HL-60 (cell line): ENCODE measurements at regions not wholly inside any gene's neighbourhood (a gene's known extent, or its start where the extent isn't known, plus 50 kb on each side); places are given as distances from the start of the nearest gene placed in this dataset.

ENCODE experiments used
- DNase-seq, 2 experiments: peaks; one replicate each; pipeline ENCODE4 v3.0.0-alpha.2; 2010 to 2020; ENCODE audit warnings: low read depth in 1 of 2, low spot score in 1 of 2
- H3K27ac ChIP-seq: fragments of 250-450 bp; sonication (Bioruptor Pico); replicated peaks from 2 replicates; pipeline ENCODE4 v1.5.1; 2020; ENCODE audit warnings: mild to moderate bottlenecking, moderate library complexity
- H3K27me3 ChIP-seq: fragments of 250-450 bp; sonication (Bioruptor Pico); 2 replicates; pipeline ENCODE4 v1.5.1; 2021; ENCODE audit warnings: mild to moderate bottlenecking, moderate library complexity; ENCODE audit not compliant: insufficient read depth, poor library complexity, severe bottlenecking
- H3K4me3 ChIP-seq: replicated peaks from 2 replicates; pipeline ENCODE4 v1.5.1; 2011; ENCODE audit warnings: mild to moderate bottlenecking, control low read depth, low read length; ENCODE audit not compliant: insufficient read depth
- GABPA ChIP-seq: IDR thresholded peaks from 2 replicates; pipeline ENCODE4 v1.6.1; 2012; ENCODE audit warnings: low read depth
- POLR2AphosphoS5 ChIP-seq: IDR thresholded peaks from 2 replicates; pipeline ENCODE4 v1.6.1; 2012; ENCODE audit warnings: low read depth
- SPI1 ChIP-seq: IDR thresholded peaks from 2 replicates; pipeline ENCODE4 v1.6.1; 2012; ENCODE audit warnings: low read depth, mild to moderate bottlenecking, borderline replicate concordance
- TF ChIP-seq, protein P1 (sequence below): IDR thresholded peaks from one replicate; pipeline ENCODE4 v1.5.1; 2011; ENCODE audit warnings: low read length, control low read depth, inconsistent platforms; ENCODE audit not compliant: insufficient read depth
- TF ChIP-seq, protein P2 (sequence below): IDR thresholded peaks from 2 replicates; pipeline ENCODE4 v1.6.1; 2012; ENCODE audit warnings: low read depth; ENCODE audit not compliant: insufficient replicate concordance

DNA sequence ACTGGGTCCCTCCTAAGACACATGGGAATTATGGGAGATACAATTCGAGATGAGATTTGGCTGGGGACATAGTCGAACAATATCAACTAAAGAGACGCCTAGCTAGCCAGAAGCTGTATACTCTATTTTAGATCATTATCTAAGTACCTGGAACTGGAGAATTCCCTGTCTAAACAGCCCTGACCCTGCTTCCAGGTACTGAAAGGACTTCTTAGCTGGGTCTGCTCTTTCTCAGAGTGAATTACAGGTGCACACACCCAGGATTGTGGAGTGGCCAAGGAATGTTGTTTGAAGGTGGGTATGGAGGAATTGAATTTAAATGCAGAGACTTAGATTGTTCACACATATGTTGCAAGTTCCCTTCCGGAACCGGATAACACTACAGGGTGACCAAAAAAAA is 733.0 kb downstream of the RPS29 start:
- TF ChIP-seq, protein P1, sequence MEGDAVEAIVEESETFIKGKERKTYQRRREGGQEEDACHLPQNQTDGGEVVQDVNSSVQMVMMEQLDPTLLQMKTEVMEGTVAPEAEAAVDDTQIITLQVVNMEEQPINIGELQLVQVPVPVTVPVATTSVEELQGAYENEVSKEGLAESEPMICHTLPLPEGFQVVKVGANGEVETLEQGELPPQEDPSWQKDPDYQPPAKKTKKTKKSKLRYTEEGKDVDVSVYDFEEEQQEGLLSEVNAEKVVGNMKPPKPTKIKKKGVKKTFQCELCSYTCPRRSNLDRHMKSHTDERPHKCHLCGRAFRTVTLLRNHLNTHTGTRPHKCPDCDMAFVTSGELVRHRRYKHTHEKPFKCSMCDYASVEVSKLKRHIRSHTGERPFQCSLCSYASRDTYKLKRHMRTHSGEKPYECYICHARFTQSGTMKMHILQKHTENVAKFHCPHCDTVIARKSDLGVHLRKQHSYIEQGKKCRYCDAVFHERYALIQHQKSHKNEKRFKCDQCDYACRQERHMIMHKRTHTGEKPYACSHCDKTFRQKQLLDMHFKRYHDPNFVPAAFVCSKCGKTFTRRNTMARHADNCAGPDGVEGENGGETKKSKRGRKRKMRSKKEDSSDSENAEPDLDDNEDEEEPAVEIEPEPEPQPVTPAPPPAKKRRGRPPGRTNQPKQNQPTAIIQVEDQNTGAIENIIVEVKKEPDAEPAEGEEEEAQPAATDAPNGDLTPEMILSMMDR = no peak
- TF ChIP-seq SPI1 = no peak
- no peak for TF ChIP-seq GABPA
- TF ChIP-seq POLR2AphosphoS5 = no peak
- H3K27me3 ChIP-seq = no peaks in the 10 kb centered on the region
- no peak overlapping the region for H3K27ac ChIP-seq
- no peak for DNase-seq
- H3K4me3 ChIP-seq = no peak overlapping the region

DNA sequence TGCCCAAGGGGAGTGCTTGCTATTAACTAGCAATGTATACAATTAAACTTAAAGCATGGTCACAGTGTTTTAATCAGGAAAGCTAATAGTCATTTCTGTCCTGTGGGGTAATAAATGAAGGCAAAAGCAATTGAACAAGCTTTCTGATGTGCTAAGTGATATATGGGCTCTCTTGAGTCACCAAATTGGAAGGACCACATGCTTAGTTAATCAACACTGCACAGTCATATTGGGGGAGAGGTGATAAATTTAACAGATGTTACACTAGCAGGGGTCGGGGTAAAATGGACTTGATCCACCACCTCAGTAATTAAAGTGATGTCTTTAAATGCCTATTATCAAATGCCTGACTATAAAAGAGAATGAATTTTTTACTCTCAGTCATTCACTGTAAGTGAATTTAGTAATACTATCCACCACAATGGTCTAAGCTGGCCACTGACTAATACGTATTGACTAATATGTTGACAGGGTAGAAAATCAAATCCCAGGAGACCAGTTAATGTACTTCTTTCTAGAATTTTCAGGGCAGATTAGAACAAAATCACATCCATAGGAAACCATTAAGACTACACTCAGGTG is 736.3 kb downstream of the RPS29 start:
- no peak for DNase-seq
- no peak overlapping the region for H3K27ac ChIP-seq
- no peak overlapping the region for H3K4me3 ChIP-seq
- TF ChIP-seq POLR2AphosphoS5 = no peak
- TF ChIP-seq, protein P2, sequence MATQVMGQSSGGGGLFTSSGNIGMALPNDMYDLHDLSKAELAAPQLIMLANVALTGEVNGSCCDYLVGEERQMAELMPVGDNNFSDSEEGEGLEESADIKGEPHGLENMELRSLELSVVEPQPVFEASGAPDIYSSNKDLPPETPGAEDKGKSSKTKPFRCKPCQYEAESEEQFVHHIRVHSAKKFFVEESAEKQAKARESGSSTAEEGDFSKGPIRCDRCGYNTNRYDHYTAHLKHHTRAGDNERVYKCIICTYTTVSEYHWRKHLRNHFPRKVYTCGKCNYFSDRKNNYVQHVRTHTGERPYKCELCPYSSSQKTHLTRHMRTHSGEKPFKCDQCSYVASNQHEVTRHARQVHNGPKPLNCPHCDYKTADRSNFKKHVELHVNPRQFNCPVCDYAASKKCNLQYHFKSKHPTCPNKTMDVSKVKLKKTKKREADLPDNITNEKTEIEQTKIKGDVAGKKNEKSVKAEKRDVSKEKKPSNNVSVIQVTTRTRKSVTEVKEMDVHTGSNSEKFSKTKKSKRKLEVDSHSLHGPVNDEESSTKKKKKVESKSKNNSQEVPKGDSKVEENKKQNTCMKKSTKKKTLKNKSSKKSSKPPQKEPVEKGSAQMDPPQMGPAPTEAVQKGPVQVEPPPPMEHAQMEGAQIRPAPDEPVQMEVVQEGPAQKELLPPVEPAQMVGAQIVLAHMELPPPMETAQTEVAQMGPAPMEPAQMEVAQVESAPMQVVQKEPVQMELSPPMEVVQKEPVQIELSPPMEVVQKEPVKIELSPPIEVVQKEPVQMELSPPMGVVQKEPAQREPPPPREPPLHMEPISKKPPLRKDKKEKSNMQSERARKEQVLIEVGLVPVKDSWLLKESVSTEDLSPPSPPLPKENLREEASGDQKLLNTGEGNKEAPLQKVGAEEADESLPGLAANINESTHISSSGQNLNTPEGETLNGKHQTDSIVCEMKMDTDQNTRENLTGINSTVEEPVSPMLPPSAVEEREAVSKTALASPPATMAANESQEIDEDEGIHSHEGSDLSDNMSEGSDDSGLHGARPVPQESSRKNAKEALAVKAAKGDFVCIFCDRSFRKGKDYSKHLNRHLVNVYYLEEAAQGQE = no peak
- TF ChIP-seq, protein P1 = no peak
- TF ChIP-seq GABPA = no peak
- TF ChIP-seq SPI1 = no peak
- no peaks in the 10 kb centered on the region for H3K27me3 ChIP-seq

DNA sequence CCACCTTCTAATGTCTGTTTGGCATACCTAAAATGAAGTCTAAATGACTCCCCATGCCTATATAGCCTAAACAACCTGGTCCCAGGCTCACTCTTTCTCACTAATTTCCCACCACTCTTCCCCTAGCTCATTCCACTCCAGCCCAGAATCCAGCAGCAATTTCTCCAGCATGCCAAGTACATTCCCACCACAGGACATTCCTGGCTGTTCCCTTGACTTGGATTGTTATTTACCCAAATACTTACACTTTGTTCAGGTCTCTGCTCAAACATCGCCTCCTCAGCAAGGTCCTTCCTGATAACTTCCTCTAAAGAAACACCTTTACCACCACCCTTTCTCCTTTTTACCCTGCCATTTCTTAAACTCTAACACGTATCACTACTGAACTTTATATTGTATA is 743.4 kb downstream of the RPS29 start:
- TF ChIP-seq, protein P2 = no peak
- TF ChIP-seq, protein P1 = no peak
- TF ChIP-seq SPI1 (no peak), GABPA (no peak), POLR2AphosphoS5 (no peak)
- no peak overlapping the region for H3K27ac ChIP-seq
- no peak overlapping the region for H3K4me3 ChIP-seq
- no peaks in the 10 kb centered on the region for H3K27me3 ChIP-seq
- DNase-seq = no peak

DNA sequence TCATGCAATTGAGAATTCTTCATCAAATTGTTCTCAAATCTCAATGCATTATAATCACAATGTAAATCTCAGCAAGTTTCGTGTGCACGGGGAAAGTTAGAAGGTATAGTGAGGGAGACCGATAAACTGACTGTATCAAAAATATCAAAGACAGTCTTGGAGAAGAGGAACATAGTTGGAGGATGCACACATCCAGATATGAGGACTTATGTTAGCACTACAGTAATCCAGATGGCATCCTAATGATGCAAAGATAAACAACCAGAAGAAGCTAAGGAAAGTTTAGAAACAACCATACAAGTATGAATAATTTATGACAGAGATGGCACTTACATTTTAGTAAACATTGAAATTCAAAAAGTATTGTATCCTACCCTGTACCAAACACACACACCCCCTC is 760.1 kb downstream of the RPS29 start:
- H3K4me3 ChIP-seq = no peak overlapping the region
- TF ChIP-seq, protein P2 = no peak
- TF ChIP-seq POLR2AphosphoS5 (no peak), GABPA (no peak)
- no peak for DNase-seq
- no peak overlapping the region for H3K27ac ChIP-seq
- H3K27me3 ChIP-seq = no peaks in the 10 kb centered on the region
